ENCODE measurements at regions not wholly inside any gene's neighbourhood (a gene's known extent, or its start where the extent isn't known, plus 50 kb on each side); places are given as distances from the start of the nearest gene placed in this dataset.
"Not testable (repeated sequence)": the region's sequence is repeated elsewhere in the genome, so short reads cannot be mapped to it uniquely, and the experiment has no call there.

GRCh38 chr3:39671600-39671999 is 137.8 kb upstream of the MYRIP start:
- DNase-seq: no peak
- H3K36me3 ChIP-seq: no peaks in the 10 kb centered on the region
- H3K27me3 ChIP-seq (replicated peaks in 1 of 7): no peaks in the 10 kb centered on the region
- WGBS, 5 donors: 63 to 71% (median 65%) methylated on average over 2 of the region's 2 CpGs
- H3K9me3 ChIP-seq: peaks cover 0 to 8% (median 0%) of the 10 kb centered on the region in 8 donors
- no peak overlapping the region for H3K27ac ChIP-seq
- H3K4me1 ChIP-seq: no peaks in the 10 kb centered on the region
- intact Hi-C loops (cut with DNase I; ENCODE audit: low total_unique reads): no loop called here
- no peak overlapping the region for H3K4me3 ChIP-seq
- TF ChIP-seq POLR2A (IDR thresholded peaks at IDR 0.05) (no peak), POLR2AphosphoS5 (IDR thresholded peaks at IDR 0.05) (no peak), CTCF (IDR thresholded peaks at IDR 0.05 in 8 of 11, conservative IDR thresholded peaks at IDR 0.05 in 3 of 11) (no peak)

GRCh38 chr3:39705351-39705900 is 104.0 kb upstream of the MYRIP start:
- no peak for DNase-seq
- TF ChIP-seq CTCF (IDR thresholded peaks at IDR 0.05 in 8 of 11, conservative IDR thresholded peaks at IDR 0.05 in 3 of 11): no peak
- TF ChIP-seq POLR2A (IDR thresholded peaks at IDR 0.05): no peak
- TF ChIP-seq POLR2AphosphoS5 (IDR thresholded peaks at IDR 0.05): no peak
- Histone ChIP-seq H3K4me3 (no peak overlapping the region), H3K27me3 (replicated peaks in 1 of 7) (no peaks in the 10 kb centered on the region), H3K27ac (no peak overlapping the region), H3K4me1 (no peaks in the 10 kb centered on the region), H3K36me3 (no peaks in the 10 kb centered on the region), H3K9me3 (no peaks in the 10 kb centered on the region)
- intact Hi-C loops (cut with DNase I; ENCODE audit: low total_unique reads): no loop called here
- WGBS, 5 donors: 88 to 97% (median 96%) methylated on average over 1 of the region's 1 CpG

GRCh38 chr3:39707314-39707909 is 102.0 kb upstream of the MYRIP start:
- Histone ChIP-seq H3K4me1 (no peaks in the 10 kb centered on the region), H3K9me3 (no peaks in the 10 kb centered on the region), H3K27ac (no peak overlapping the region), H3K4me3 (no peak overlapping the region), H3K36me3 (no peaks in the 10 kb centered on the region), H3K27me3 (replicated peaks in 1 of 7) (no peaks in the 10 kb centered on the region)
- DNase-seq: no peak
- peak in 10 of 11 experiments; percentile 16 to 70 (median 60) for TF ChIP-seq CTCF (IDR thresholded peaks at IDR 0.05 in 8 of 11, conservative IDR thresholded peaks at IDR 0.05 in 3 of 11)
- TF ChIP-seq POLR2A (IDR thresholded peaks at IDR 0.05): no peak
- WGBS, 5 donors: 15 to 25% (median 20%) methylated on average over 5 of the region's 5 CpGs
- intact Hi-C loops (cut with DNase I; ENCODE audit: low total_unique reads): no loop called here

- Histone ChIP-seq H3K27me3 (replicated peaks in 1 of 7) (no peaks in the 10 kb centered on the region), H3K9me3 (no peaks in the 10 kb centered on the region), H3K4me1 (no peaks in the 10 kb centered on the region), H3K4me3 (no peak overlapping the region), H3K27ac (no peak overlapping the region), H3K36me3 (no peaks in the 10 kb centered on the region)
- 90 to 97% (median 91%) methylated on average over 4 of the region's 4 CpGs for WGBS, 5 donors
- DNase-seq: no peak
- intact Hi-C loops (cut with DNase I; ENCODE audit: low total_unique reads): no loop called here
- no peak for TF ChIP-seq CTCF (IDR thresholded peaks at IDR 0.05 in 8 of 11, conservative IDR thresholded peaks at IDR 0.05 in 3 of 11)
- TF ChIP-seq POLR2A (IDR thresholded peaks at IDR 0.05): no peak
- TF ChIP-seq POLR2AphosphoS5 (IDR thresholded peaks at IDR 0.05): no peak
These were observed 96.9 kb upstream of the MYRIP start for GRCh38 chr3:39712413-39713048.

GRCh38 chr3:39713341-39713740 is 96.1 kb upstream of the MYRIP start:
- intact Hi-C loops (cut with DNase I; ENCODE audit: low total_unique reads); H3K27me3 ChIP-seq (replicated peaks in 1 of 7); H3K4me3 ChIP-seq; H3K36me3 ChIP-seq; DNase-seq; H3K27ac ChIP-seq; H3K4me1 ChIP-seq; H3K9me3 ChIP-seq: not testable (repeated sequence)
- 80 to 97% (median 95%) methylated on average over 1 to 24 of the region's 24 CpGs for WGBS, 5 donors

All from spleen (tissue), 11 donors.